GM23338 (cell line): ENCODE measurements at regions not wholly inside any gene's neighbourhood (a gene's known extent, or its start where the extent isn't known, plus 50 kb on each side); places are given as distances from the start of the nearest gene placed in this dataset.

ENCODE experiments used
- ATAC-seq: fragments of 200-7000 bp; cut with Tn5 transposase; 3 replicates; pipeline ENCODE4 v1.9.1; 2020
- DNase-seq: peaks from one replicate; pipeline ENCODE4 v3.0.0-alpha.2; 2015; ENCODE audit warnings: low spot score
- H2AFZ ChIP-seq: fragments of 200-600 bp; sonication (generic); 2 replicates; pipeline ENCODE4 v1.8.0; 2016; ENCODE audit warnings: antibody characterized with exemption, mild to moderate bottlenecking, moderate library complexity
- H3F3A ChIP-seq: fragments of 200-600 bp; sonication (generic); replicated peaks from 2 replicates; pipeline ENCODE4 v1.8.0; 2017; ENCODE audit warnings: antibody characterized with exemption, mixed run types, low read depth
- H3K27ac ChIP-seq: fragments of 200-600 bp; sonication (generic); 2 replicates; pipeline ENCODE4 v1.6.1; 2016; ENCODE audit warnings: low read depth
- H3K27me3 ChIP-seq: fragments of 200-600 bp; sonication (generic); 2 replicates; pipeline ENCODE4 v1.8.0; 2016; ENCODE audit warnings: mild to moderate bottlenecking, mixed run types, moderate library complexity; ENCODE audit not compliant: insufficient read depth
- H3K36me3 ChIP-seq: fragments of 200-600 bp; sonication (generic); 2 replicates; pipeline ENCODE4 v1.8.0; 2016; ENCODE audit warnings: mild to moderate bottlenecking; ENCODE audit not compliant: insufficient read depth
- H3K4me1 ChIP-seq: fragments of 200-600 bp; sonication (generic); 2 replicates; pipeline ENCODE4 v1.8.0; 2016; ENCODE audit warnings: mild to moderate bottlenecking, moderate library complexity; ENCODE audit not compliant: insufficient read depth
- H3K4me2 ChIP-seq: fragments of 200-600 bp; sonication (generic); 2 replicates; pipeline ENCODE4 v1.7.1; 2017; ENCODE audit warnings: mixed run types
- H3K4me3 ChIP-seq: fragments of 200-600 bp; sonication (generic); 2 replicates; pipeline ENCODE4 v1.6.1; 2016; ENCODE audit warnings: mixed run types
- H3K79me2 ChIP-seq: fragments of 200-600 bp; sonication (generic); replicated peaks from 2 replicates; pipeline ENCODE4 v1.8.0; 2017; ENCODE audit warnings: mild to moderate bottlenecking; ENCODE audit not compliant: insufficient read depth
- H3K9me2 ChIP-seq: fragments of 200-600 bp; sonication (generic); 2 replicates; pipeline ENCODE4 v1.8.0; 2017; ENCODE audit not compliant: insufficient read depth
- H4K20me1 ChIP-seq: fragments of 200-600 bp; sonication (generic); replicated peaks from 2 replicates; pipeline ENCODE4 v1.8.0; 2017; ENCODE audit warnings: mild to moderate bottlenecking; ENCODE audit not compliant: insufficient read depth
- H3K27ac Mint-ChIP-seq: 2 replicates; pipeline ENCODE4 v1.8.0; 2020; ENCODE audit warnings: inconsistent platforms, mild to moderate bottlenecking, moderate library complexity, mixed read lengths
- H3K27me3 Mint-ChIP-seq: 3 replicates; pipeline ENCODE4 v1.8.0; 2022; ENCODE audit warnings: low read depth, mild to moderate bottlenecking, moderate library complexity, mixed read lengths, inconsistent platforms; ENCODE audit not compliant: insufficient read depth, poor library complexity
- H3K36me3 Mint-ChIP-seq: 3 replicates; pipeline ENCODE4 v1.8.0; 2021; ENCODE audit warnings: low read depth, mild to moderate bottlenecking, inconsistent platforms, moderate library complexity, mixed read lengths
- H3K4me1 Mint-ChIP-seq: 3 replicates; pipeline ENCODE4 v1.8.0; 2020; ENCODE audit warnings: mild to moderate bottlenecking, inconsistent platforms, mixed read lengths
- H3K4me3 Mint-ChIP-seq: 3 replicates; pipeline ENCODE4 v1.8.0; 2021; ENCODE audit warnings: moderate library complexity, mild to moderate bottlenecking, inconsistent platforms, mixed read lengths
- H3K9me3 Mint-ChIP-seq: 3 replicates; pipeline ENCODE4 v1.8.0; 2020; ENCODE audit warnings: moderate library complexity, mild to moderate bottlenecking, inconsistent platforms, mixed read lengths
- CREB1 ChIP-seq: fragments of 250-450 bp; sonication (Bioruptor Pico); IDR thresholded peaks from 2 replicates; pipeline ENCODE4 v1.5.0; 2020; ENCODE audit warnings: low read depth, mild to moderate bottlenecking, moderate library complexity
- EZH2 ChIP-seq: fragments of 200-600 bp; sonication (generic); IDR thresholded peaks from one replicate; pipeline ENCODE4 v1.8.0; 2017; ENCODE audit warnings: antibody characterized with exemption, mild to moderate bottlenecking, low read depth; ENCODE audit not compliant: unreplicated experiment
- JUNB ChIP-seq: IDR thresholded peaks from one replicate; pipeline ENCODE4 v1.6.1; 2016; ENCODE audit warnings: antibody characterized with exemption; ENCODE audit not compliant: unreplicated experiment
- NANOG ChIP-seq: IDR thresholded peaks from 2 replicates; pipeline ENCODE4 v1.6.1; 2016; ENCODE audit warnings: antibody characterized with exemption, borderline replicate concordance
- REST ChIP-seq: IDR thresholded peaks from one replicate; pipeline ENCODE4 v1.6.1; 2018; ENCODE audit warnings: antibody characterized with exemption; ENCODE audit not compliant: unreplicated experiment
- STAT1 ChIP-seq: IDR thresholded peaks from one replicate; pipeline ENCODE4 v1.6.1; 2016; ENCODE audit warnings: antibody characterized with exemption; ENCODE audit not compliant: unreplicated experiment
- ZNF114 ChIP-seq: fragments of 250-450 bp; sonication (Bioruptor Pico); IDR thresholded peaks from 2 replicates; pipeline ENCODE4 v1.5.0; 2020; ENCODE audit warnings: mild to moderate bottlenecking, moderate library complexity
- ZNF331 ChIP-seq: fragments of 250-450 bp; sonication (Bioruptor Pico); IDR thresholded peaks from 2 replicates; pipeline ENCODE4 v1.5.0; 2020; ENCODE audit warnings: low read depth, mild to moderate bottlenecking, moderate library complexity
- TF ChIP-seq, protein P1 (sequence below): fragments of 250-450 bp; sonication (Bioruptor Pico); IDR thresholded peaks from 2 replicates; pipeline ENCODE4 v1.5.0; 2020; ENCODE audit warnings: mild to moderate bottlenecking, moderate library complexity
- TF ChIP-seq, protein P2 (sequence below): IDR thresholded peaks from 2 replicates; pipeline ENCODE4 v1.6.1; 2016; ENCODE audit warnings: antibody characterized with exemption

GRCh38 chrX:104400387-104400786 is 145.7 kb upstream of the ESX1 start:
- H3F3A ChIP-seq, result no peaks in the 10 kb centered on the region
- H4K20me1 ChIP-seq, result no peaks in the 10 kb centered on the region
- no peaks in the 10 kb centered on the region for H3K36me3 ChIP-seq
- no peaks in the 10 kb centered on the region for H3K9me2 ChIP-seq
- Mint-ChIP-seq H3K27ac (no peak overlapping the region), H3K36me3 (no peaks in the 10 kb centered on the region), H3K9me3 (no peaks in the 10 kb centered on the region), H3K4me1 (no peaks in the 10 kb centered on the region), H3K27me3 (no peaks in the 10 kb centered on the region), H3K4me3 (no peak overlapping the region)
- no peaks in the 10 kb centered on the region for H3K79me2 ChIP-seq
- no peak overlapping the region for H3K4me3 ChIP-seq
- no peaks in the 10 kb centered on the region for H3K4me1 ChIP-seq
- H2AFZ ChIP-seq, result no peak overlapping the region
- no peak overlapping the region for H3K4me2 ChIP-seq
- H3K27ac ChIP-seq, result no peak overlapping the region
- no peaks in the 10 kb centered on the region for H3K27me3 ChIP-seq
- no peak for TF ChIP-seq REST
- no peak for TF ChIP-seq NANOG
- TF ChIP-seq ZNF114 (CRISPR knock-in tag), result no peak
- no peak for TF ChIP-seq EZH2
- TF ChIP-seq CREB1, result no peak
- TF ChIP-seq, protein P1, sequence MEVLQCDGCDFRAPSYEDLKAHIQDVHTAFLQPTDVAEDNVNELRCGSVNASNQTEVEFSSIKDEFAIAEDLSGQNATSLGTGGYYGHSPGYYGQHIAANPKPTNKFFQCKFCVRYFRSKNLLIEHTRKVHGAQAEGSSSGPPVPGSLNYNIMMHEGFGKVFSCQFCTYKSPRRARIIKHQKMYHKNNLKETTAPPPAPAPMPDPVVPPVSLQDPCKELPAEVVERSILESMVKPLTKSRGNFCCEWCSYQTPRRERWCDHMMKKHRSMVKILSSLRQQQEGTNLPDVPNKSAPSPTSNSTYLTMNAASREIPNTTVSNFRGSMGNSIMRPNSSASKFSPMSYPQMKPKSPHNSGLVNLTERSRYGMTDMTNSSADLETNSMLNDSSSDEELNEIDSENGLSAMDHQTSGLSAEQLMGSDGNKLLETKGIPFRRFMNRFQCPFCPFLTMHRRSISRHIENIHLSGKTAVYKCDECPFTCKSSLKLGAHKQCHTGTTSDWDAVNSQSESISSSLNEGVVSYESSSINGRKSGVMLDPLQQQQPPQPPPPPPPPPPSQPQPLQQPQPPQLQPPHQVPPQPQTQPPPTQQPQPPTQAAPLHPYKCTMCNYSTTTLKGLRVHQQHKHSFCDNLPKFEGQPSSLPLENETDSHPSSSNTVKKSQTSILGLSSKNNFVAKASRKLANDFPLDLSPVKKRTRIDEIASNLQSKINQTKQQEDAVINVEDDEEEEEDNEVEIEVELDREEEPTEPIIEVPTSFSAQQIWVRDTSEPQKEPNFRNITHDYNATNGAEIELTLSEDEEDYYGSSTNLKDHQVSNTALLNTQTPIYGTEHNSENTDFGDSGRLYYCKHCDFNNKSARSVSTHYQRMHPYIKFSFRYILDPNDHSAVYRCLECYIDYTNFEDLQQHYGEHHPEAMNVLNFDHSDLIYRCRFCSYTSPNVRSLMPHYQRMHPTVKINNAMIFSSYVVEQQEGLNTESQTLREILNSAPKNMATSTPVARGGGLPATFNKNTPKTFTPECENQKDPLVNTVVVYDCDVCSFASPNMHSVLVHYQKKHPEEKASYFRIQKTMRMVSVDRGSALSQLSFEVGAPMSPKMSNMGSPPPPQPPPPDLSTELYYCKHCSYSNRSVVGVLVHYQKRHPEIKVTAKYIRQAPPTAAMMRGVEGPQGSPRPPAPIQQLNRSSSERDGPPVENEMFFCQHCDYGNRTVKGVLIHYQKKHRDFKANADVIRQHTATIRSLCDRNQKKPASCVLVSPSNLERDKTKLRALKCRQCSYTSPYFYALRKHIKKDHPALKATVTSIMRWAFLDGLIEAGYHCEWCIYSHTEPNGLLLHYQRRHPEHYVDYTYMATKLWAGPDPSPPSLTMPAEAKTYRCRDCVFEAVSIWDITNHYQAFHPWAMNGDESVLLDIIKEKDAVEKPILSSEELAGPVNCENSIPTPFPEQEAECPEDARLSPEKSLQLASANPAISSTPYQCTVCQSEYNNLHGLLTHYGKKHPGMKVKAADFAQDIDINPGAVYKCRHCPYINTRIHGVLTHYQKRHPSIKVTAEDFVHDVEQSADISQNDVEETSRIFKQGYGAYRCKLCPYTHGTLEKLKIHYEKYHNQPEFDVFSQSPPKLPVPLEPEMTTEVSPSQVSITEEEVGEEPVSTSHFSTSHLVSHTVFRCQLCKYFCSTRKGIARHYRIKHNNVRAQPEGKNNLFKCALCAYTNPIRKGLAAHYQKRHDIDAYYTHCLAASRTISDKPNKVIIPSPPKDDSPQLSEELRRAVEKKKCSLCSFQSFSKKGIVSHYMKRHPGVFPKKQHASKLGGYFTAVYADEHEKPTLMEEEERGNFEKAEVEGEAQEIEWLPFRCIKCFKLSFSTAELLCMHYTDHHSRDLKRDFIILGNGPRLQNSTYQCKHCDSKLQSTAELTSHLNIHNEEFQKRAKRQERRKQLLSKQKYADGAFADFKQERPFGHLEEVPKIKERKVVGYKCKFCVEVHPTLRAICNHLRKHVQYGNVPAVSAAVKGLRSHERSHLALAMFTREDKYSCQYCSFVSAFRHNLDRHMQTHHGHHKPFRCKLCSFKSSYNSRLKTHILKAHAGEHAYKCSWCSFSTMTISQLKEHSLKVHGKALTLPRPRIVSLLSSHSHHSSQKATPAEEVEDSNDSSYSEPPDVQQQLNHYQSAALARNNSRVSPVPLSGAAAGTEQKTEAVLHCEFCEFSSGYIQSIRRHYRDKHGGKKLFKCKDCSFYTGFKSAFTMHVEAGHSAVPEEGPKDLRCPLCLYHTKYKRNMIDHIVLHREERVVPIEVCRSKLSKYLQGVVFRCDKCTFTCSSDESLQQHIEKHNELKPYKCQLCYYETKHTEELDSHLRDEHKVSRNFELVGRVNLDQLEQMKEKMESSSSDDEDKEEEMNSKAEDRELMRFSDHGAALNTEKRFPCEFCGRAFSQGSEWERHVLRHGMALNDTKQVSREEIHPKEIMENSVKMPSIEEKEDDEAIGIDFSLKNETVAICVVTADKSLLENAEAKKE (CRISPR knock-in tag), result no peak
- TF ChIP-seq ZNF331, result no peak
- no peak for TF ChIP-seq STAT1
- TF ChIP-seq, protein P2, sequence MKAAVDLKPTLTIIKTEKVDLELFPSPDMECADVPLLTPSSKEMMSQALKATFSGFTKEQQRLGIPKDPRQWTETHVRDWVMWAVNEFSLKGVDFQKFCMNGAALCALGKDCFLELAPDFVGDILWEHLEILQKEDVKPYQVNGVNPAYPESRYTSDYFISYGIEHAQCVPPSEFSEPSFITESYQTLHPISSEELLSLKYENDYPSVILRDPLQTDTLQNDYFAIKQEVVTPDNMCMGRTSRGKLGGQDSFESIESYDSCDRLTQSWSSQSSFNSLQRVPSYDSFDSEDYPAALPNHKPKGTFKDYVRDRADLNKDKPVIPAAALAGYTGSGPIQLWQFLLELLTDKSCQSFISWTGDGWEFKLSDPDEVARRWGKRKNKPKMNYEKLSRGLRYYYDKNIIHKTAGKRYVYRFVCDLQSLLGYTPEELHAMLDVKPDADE, result no peak
- TF ChIP-seq JUNB, result no peak
- DNase-seq, result no peak
- ATAC-seq, result no peak
